SHP77 (cell line): ENCODE measurements at regions not wholly inside any gene's neighbourhood (a gene's known extent, or its start where the extent isn't known, plus 50 kb on each side); places are given as distances from the start of the nearest gene placed in this dataset.

Source experiments
- DNase-seq, 2 experiments: peaks; one replicate each; lab custom pipeline; 2025; lab: John Stamatoyannopoulos, UW

GRCh38 chr11:56932572-56933220 is 56.0 kb upstream of the OR5AK2 start:
- DNase-seq, result no peak

GRCh38 chr11:56923116-56923515 is 65.6 kb upstream of the OR5AK2 start:
- no peak for DNase-seq

DNA sequence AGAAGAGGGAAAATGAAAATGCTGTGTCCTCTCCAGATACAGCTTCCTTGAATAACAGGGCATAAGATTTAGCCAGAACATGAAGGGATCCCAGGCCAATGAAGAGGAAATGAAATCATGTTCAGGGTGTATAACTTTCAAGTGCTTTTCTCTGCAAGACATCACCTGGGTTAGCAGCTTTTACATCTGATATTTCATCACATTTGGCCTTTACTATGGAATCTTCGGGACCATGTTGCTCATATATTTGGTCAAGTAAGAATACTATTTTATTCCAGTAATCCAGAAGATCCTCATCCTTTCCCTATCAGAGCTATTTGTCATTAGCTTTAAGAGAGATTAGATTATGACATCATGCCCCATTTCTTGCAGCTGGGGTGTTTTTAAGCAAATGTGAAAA is 66.3 kb upstream of the OR5AK2 start:
- DNase-seq, result no peak

GRCh38 chr11:56917708-56918400 is 70.9 kb upstream of the OR5AK2 start:
- no peak for DNase-seq

- DNase-seq, result no peak
These were observed 72.1 kb upstream of the OR5AK2 start for GRCh38 chr11:56916587-56916986.

GRCh38 chr11:56916162-56916561 is 72.6 kb upstream of the OR5AK2 start:
- no peak for DNase-seq

DNA sequence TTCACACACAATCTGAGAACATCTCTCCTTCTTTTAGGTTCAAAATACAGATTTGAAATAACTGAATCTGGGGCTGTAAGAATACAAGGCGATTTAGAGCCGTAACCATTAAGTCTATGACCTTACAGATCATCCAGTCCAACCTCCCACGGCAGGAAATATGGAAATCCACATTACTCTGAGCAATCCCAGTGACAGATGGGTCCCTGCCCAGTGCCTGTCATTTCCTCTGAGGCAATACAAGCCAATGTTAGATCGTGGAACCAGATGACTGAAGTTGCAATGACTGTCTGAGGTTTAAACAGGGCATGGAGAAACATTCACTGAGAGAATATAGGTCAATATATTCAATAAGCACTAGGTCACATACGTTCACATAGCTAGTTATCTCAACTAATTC is 77.4 kb upstream of the OR5AK2 start:
- DNase-seq, result no peak

DNA sequence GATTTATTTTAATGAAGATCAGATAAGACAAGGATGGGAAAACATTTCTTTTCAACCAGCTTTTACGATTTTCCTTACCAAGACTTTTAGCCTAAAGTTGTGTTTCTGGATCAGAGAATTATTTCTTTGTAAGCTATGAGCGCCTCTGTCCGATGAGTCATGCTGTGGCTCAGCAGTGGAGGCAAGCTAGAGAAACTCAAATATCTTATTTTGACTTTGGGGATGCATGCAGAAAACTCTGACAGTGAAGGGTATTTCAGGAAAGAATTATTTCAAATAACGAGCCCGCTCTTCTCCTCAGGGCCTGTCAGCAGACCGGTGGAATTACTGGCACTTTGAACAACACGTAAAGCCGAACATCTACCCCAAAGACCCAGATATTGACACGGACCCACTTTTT is 77.9 kb upstream of the OR5AK2 start:
- no peak for DNase-seq

DNA sequence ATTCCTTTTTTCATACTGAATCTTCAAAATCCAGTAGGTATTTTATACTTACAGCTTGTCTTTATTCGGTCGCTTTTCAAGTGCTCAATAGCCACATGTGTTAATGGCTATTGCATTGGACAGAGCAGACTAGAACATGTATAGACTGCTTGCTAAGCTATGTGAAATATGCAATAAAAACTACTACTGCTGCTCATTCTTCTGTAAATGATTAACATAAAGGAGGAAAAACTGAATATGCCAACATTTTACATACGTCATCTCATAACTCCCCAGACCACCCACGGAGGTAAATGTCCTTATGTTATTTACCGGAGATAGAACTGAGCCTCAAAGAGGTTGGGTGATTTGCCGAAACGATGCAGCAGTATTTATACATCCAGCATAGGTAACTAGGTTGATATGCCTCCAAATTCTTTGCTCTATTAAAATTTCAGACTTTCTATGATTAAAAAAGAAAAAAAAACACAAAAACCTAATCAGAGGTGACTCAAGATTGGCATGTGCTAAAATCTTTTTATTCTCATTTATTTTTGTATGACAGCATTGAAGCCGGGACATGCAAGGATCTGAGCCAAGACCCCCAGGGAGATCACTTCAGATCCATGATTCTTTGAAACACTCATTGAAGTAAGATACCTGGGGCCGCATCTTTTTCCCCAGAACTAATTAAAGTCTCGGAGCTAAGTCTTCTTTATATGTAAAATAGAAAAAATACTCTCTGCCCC is 78.5 kb upstream of the OR5AK2 start:
- DNase-seq, result no peak

DNA sequence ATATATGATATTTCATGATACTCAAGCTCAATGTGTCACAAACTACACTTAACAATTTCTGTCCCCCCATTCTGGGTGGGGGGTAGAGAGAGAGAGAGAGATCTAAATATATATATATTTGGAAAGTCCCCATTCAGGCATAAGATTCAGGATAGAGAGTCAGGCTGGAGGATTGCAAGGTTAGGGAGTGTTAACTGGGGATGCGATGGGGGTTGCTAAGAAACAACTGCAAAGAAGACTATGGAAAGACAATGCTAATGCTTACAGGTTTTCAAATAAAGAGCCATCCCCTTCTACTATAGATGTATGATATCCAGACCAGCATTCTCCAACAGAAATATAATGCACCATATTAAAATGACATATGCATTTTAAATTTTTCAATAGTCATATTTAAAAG is 79.2 kb upstream of the OR5AK2 start:
- no peak for DNase-seq

GRCh38 chr11:56909080-56909479 is 79.6 kb upstream of the OR5AK2 start:
- DNase-seq, result no peak

DNA sequence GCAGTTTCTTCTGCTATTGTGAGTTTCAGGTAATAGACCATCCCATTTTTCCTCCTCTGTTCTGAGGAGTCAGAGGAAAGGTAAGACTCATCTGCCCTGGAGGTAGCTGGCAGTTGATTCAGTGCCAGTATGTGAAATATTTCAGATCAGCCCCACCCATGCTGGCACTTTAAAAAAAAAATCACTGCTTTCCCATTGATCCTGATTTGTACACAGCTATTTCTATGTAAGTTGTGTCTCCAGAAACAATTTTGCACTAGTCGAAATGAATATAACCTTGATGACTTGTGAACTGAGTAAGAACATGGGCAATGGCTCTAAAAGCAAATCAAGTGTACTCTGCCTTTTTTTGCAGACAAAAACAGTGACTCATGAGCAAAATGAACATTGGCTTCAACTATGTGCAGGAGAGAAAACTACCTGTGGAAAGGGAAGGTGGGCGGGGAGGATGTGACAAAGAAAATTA is 82.0 kb upstream of the OR5AK2 start:
- no peak for DNase-seq

DNA sequence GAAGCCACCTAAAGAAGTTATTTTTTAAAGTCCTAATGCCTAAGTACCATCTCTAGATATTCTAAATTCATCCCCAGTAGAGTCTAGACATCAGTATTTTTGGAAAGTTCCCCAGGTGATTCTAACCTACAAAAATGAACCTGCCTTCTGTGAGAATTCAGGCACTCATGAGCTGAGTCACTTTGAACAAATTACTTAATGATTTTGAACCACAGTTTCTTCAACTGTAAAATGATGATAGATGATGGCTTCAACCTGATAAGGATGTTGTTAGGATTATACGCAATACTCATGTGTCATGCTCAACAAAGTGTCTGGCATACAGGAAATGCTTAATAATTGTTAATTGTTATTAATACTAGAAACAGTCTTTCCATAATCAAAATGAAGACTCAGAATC is 82.8 kb upstream of the OR5AK2 start:
- no peak for DNase-seq

GRCh38 chr11:56905442-56905841 is 83.3 kb upstream of the OR5AK2 start:
- DNase-seq, result no peak

DNA sequence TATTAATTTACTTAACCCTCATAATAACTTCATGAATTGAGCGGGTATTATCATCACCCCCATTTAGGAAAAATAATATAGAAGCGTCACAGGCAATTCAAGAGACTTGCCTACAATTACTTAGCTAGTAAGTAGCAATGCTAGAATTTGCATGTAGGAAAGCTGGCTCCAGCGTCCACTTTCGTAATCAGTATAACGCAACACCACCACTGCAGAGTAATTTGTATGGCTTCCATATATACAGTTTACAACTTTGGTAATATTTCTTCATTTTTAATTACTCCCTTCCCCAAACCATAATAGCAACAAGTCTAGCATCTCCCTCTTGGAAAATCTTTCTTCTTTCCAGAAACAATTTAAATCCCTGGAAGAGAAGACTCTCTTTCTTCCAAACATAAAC is 89.9 kb upstream of the OR5AK2 start:
- DNase-seq, result no peak

DNA sequence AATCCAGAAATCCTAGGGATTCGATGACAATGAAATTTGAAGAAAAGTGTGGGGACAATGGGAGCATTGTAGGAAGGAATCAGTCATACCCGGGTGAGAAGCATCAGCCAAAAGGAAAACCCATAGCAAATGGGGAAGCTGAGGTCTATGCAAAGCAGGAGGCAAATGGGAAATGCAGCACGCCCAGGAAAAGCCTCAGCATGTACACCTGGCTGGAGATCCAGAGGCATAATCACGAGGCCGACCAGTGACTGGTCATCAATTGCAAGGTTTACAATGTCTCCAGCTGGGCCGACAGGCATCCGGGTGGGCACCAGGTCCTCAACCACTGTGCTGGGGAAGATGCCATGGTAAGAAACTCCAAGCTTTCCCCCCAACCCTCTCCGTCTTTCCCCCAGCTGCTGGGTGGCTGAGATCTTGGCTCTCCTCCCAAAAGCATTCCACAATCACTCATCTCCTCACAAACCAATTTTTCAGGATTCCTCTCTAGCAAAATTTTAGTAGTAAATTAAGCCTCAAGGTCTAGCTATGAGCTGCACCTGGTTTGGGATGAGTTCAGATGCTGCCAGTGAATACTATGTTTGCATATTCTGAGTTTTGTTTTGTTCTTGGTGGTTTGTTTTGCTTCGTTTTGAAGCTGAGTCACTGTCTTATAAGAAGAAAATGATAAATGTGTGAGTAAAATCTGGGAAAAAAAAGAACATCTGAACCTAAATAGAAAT is 98.0 kb upstream of the OR5AK2 start:
- no peak for DNase-seq

- DNase-seq, result no peak
These were observed 98.7 kb upstream of the OR5AK2 start for GRCh38 chr11:56889986-56890385.

- no peak for DNase-seq
These were observed 100.8 kb upstream of the OR5AK2 start for GRCh38 chr11:56887940-56888339.

GRCh38 chr11:56886455-56886854 is 102.3 kb upstream of the OR5AK2 start:
- no peak for DNase-seq

- DNase-seq, result no peak
These were observed 102.9 kb upstream of the OR5AK2 start for GRCh38 chr11:56885854-56886253.

DNA sequence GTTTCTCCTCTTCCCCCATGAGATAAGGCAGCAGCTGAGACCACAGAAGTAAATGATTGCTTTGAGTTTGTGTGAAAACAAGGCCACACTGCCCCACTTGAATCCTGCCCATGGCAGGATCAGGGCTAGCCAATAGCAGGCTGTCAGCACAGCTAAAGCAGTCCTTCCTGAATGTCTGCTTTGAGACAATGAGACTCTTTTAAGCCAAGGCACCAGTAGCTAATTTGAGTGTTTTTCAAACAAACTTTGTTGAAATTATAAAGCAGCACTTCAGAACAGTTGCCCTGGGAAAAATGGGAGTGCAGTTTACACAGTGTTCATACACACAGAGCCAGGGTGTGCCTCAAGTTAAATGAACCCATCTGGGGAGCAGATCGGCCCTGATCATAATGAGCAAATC is 103.5 kb upstream of the OR5AK2 start:
- DNase-seq, result no peak

GRCh38 chr11:56883371-56883987 is 105.2 kb upstream of the OR5AK2 start:
- no peak for DNase-seq
